GM19468 (cell line): ENCODE measurements at regions not wholly inside any gene's neighbourhood (a gene's known extent, or its start where the extent isn't known, plus 50 kb on each side); places are given as distances from the start of the nearest gene placed in this dataset.
"Not testable (repeated sequence)": the region's sequence is repeated elsewhere in the genome, so short reads cannot be mapped to it uniquely, and the experiment has no call there.

Experiments
- ATAC-seq: cut with Tn5 transposase; IDR thresholded peaks from one replicate; pipeline ENCODE4 v1.9.1; 2021; ENCODE audit warnings: mild to moderate bottlenecking, moderate library complexity, moderate number of reproducible peaks; ENCODE audit not compliant: unreplicated experiment; ENCODE audit errors: extremely low read depth

DNA sequence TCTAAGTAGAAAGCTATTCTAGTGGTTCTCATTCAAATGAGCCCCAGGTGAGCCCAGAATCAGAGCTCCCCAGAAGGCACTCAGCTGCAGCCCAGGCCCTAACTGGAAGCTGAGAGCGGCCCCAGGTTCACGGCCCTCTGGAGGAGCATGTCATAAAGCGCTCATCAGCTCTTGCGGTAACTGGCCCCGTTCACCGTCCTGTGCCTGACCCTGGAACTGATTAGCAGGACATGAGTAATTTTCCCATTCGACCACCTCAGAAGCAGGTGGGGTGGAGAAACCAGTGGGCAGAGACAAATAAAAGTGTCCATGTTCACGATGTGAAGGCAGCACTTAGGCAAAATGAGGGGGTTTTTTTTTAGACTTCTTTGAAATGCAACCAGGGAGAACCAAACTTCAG is 136.1 kb upstream of the LYZL2 start:
- ATAC-seq: no peak

DNA sequence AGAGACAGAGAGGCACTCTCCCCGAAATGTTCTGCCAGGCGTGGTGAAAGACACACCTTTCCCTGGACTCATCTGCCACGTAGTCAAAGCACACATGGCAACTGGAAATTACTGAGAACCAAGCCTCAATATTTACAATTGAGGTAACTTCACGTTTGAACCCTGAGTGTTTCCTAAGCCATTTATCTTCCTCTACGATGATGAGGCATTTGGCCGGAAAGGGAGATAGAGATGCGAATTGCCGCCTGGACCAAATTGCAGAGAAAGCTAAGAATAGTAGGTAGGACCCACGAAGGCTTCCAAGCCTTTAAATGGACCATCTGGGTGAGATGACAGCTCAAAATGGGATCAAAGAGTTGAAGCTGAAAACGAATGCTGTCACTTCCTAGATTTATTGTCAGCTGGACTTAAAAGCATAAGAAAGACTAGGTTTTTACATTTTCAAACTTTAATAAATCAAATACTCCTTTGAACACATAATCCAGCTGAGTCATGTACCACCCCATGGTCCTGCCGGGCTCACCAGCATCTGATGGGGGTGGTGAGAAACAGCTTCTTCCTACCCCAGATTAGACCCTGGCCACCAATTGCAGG is 135.6 kb upstream of the LYZL2 start:
- no peak for ATAC-seq

DNA sequence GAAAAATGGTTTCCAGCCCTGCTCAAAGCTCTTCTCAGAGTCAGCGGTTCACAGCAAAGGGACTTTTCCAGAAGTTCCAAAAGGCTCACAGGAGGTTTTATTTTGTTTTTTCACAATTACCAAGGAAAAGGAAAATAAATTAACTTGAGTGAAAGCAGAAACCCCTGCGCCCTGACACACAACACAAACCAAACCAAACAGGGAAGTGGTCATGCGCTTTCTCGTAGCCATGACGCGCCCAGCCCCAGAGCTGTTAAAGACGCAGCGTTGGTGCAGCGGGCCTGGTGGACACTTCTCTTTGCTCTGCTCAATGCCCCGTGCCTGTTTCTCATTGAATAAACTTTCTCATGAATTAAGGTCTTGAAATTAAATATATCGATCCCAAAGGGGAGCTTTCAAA is 134.4 kb upstream of the LYZL2 start:
- no peak for ATAC-seq

DNA sequence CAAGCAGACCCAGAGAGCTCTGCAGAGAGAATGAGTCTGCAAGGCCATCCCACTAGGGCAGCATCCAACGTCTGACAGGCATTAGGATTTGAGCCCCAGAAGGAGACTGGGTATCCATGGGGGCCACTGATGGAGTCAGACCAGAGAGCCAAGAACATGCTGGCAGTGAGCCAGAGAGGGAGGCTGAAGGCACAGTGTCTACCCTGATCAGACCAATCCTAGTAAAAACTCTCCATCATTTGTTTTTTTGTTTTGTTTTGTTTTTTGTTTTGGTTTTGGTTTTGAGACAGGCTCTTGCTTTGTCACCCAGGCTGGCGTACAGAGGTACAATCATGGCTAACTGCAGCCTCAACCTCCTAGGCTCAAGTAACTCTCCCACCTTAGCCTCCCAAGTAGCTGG is 133.1 kb upstream of the LYZL2 start:
- ATAC-seq: no peak

DNA sequence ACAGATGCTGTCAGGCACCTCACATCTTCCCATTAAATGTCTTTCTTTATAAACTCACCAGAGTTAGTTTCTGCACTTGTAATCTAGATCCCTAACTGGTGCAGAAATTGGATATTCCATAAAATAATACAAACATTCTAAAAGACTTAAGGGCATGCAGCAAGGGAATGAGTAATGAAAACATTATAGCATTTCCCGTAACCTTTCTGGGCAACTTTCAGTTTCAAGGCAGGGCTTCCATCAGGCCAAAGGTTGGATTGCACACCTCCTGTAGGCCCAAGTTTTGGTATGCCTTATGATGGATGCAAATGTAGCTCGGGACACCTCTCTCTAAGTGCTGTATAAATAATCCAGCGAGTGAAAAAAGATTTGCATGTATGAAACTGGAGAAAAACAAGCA is 129.9 kb upstream of the LYZL2 start:
- no peak for ATAC-seq

DNA sequence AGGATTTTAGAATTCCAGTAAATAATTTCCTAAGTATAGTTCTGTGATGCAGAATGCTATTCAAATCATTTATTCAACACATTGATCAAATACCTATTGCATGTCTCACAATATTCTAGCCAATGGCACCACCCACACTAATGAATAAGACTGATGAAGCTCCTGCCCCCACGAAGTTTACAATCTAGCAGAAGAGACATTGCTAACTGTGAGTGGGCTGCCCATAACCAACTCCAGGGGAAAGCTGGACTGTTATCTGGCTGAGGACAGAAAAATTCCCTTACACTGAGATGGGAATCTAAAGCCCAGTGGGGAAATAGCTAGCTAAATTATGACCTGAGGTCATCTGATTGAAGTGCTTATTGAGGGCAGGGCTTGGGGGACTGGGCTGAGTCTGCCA is 128.8 kb upstream of the LYZL2 start:
- ATAC-seq: no peak

DNA sequence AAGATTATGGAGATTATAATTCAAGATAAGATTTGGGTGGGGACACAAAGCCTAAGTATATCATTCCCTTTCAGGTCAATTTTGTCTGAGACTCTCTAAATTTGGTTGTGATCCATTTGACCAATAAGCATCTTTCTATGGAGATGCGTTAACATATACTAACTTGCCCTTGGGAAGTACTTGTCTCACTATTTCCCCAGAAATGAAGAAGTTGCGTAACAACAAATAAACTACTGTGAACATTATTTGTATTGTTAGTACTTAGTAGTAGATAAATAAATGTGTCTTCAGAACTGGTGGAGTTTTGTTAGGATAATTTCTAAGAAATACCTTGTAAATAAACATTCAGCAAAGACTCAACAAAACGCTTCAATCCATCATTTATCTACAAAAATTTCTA is 127.3 kb upstream of the LYZL2 start:
- no peak for ATAC-seq

DNA sequence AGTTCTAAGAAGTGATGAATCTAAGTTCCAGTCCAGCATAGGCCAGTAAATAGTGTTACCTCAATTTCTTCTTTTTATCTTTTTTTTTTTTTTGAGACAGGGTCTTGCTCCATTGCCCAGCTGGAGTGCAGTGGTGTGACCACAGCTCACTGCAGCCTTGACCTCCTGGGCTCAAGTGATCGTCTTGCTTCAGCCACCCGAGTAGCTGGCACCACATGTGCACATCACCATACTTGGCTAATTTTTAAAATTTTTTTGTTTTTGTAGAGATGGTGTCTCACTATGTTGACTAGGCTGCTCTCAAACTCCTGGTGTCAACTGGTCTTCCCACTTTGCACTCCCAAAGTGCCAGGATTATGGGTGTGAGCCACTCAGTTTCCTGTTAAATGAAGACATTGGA is 126.6 kb upstream of the LYZL2 start:
- no peak for ATAC-seq

DNA sequence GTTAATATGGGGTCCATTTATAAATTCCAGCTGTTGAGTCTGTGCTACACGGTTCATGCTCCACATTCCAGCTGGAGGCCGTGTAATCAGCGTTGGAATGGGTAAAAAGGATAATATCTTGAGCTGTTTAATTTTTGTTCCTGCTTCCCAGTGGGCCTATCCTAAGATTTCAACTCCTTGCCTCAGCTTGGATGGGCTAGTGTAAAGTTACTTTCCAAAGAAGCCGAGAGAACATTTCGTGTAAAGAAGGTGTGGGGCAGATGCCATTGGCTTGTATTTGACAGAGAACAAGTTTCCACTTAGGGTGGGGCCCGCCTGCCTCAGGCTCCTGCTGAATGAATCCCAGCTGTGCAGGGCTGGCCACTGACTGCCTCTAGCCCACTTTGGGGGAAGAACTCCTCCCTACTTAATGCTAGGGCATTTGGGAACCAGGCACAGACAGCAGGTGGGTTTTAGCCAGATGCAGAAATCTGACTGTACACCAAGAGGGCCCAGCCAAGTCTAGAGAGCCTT is 125.9 kb upstream of the LYZL2 start:
- no peak for ATAC-seq

DNA sequence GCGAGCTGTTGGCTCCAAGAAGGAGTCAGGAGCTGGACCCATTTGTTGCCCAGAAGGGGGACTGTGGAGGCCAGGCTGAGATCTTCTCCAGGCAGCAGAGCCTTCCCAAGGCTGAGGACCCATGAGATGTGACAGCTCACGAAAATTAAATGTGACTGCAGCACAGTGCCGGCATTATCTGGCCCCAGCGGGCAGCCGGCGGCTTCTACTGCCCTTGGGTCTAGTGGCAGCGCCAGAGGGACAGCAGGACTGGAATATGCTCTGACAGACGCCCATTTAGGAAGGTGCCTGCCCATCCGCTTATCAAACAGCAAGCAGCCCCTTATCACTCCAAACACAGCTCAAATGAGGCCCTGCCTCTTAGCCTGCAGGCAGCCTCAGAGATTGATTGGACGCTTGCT is 122.9 kb upstream of the LYZL2 start:
- no peak for ATAC-seq

DNA sequence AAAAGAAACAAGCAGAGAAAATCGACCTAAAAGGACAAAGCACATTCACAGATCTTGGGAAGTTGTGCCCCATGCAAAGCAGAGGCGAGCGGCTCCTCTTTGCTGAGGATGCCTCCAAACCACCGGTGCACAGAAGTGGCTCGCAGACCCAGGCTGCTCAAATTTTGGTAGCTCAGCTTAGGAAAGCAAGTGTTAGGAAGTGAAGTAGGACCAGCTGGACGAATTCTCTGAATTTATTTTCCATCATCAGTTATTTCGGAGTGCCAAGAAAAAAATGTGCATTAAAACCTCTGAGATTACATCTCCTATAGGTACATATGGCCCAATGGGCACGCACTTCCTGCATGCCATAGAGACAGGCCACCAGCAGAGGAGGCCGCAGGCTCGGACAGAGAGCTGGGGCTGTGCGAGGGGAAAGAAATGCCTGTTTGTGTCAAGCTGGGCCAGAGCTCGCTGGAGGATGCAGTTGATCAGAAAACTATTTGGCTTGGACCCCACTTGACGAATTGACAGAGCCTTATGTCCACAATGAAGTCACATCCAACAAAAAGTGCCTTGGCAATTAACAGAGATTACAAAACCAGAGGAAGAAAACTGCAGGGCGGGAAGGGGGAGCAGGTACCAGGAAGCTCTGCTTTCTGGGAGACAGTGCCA is 122.3 kb upstream of the LYZL2 start:
- no peak for ATAC-seq

DNA sequence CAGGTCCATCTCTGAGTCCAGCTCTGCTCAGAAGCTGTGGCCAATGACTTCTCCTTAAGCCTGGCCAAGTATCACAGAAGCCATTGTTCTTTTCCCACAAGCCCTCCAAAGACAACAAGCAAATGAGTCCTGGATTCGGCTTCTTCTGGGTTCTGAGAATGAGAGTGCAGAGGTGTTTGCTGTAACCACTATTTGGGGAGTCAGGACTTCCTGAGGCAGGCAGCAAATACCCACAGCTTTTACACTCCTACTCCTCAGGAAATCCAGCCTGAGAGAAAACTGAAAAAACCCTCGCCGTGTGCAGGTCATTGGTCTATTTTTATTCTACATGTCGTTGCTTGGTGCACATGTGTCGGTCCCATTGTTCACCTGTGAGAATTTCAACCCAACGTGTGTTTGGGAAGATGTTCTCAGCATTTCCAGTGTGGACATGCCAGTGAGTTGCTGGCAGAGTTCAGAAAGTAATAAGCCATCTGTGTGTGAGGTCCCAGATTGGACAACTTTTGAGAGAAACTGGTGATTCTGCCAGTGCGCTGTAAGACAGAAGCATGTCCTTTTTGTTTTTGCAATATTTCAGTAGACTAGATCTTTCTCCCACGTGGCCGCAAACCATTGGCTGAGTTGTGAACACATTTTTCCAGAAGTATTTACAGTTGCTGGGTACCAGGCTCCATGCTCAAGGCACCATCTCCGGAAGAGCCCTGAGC is 121.6 kb upstream of the LYZL2 start:
- no peak for ATAC-seq

DNA sequence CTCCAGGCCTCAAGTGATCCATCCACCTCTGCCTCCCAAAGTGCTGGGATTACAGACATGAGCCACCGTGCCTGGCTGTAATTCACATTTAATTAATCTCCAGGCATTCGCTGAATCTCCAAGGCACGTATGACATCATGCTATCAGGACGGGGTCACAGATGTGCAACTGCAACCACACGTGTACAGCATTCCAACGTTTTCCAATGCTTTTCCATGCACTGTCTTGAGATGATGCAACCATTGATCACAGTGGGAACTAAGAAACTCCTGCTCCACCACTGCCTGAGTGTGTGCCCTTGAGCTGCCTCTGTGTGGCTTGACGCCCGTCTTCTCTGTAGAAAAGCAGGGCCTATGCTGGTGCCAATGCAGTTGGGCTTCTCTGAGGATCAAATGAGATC is 119.8 kb upstream of the LYZL2 start:
- ATAC-seq: no peak

DNA sequence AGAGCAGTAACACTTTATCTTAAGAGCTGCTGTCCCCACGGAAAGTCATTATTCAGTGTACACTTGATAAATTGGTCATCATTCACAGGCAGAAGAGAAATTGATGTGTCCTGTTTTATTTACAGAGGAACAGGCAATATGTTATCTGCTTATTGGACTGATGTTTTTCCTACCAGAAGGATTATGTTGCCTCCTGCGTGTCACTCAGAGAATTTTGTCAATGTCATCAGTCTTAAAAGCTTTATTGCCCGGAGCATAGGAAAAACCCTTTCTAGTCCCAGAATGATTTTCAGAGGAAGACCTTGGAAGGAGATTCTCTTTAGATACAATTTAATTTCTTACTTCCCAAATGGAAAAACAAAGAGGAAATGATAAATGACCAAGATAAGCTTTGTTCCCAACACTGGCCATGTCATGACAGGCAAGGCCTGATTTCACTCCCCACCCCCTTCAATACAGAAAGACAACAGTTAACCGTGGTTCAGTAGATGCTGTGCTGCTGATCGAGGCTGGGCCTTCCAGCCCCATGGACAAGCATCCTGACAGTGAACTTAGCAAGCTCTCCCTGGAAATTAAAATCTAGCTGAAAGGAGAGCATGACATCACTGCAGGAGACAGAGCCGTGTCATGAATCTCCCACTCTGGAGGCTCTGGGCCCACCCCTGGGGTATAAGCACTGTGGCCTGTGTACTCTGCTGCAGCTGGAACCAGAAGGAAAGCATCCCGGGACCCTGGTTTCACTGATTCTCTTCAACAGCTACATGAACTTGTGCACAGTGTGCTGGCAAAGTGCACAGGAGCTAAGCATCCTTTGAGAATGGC is 118.8 kb upstream of the LYZL2 start:
- no peak for ATAC-seq

DNA sequence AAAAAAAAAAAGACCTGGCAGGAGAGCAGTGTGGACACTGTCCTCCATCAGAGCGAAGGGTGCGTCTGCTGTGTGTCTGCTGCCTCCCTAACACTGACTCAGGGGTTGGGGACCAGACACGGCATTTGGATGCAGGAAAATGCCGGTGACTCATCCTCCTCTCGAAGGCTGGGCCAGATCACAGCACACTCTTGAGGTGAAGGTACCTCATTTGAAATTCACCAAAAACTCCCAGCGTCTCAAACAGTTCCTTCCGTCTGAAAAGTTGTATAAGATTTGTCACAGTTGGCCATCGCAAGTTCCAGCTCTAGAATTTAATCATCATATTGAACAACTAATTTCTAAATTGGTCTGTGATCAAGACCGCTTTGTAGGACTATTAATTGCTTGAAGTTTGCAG is 118.1 kb upstream of the LYZL2 start:
- no peak for ATAC-seq

DNA sequence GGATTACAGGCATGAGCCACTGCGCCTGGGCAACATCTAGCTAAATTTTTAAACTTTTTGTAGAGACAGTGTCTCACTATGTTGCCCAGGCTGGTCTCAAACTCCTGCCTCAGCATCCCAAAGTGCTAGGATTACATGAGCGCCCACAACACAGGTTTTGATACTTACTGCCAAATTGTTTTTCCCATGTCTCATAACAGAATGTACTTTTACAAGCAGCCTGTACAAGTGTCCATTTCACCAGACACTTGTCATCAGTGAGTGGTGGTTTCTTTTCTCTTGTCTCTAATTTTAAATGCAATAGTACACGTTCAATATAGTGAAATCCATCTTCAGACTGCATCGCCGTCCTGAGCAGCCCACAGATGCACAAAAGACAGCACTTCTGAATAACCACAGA is 116.4 kb upstream of the LYZL2 start:
- ATAC-seq: no peak

DNA sequence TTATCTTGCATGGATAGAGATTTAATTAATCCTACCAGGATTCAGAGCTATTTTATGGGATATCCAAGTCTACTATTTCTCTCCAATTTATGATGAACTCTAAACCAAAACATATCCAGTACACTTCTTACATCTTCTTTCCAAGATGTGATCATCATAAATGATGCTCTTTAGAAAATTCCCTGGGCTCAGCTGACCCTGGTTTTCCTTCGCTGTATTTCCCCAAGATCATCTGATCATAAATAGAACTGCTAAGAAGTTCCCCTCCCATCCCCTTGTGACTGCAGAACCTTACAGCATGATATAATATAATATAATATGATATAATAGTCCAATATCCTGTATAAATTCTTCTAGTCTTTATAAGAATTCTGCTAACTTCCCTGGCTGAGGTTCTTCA is 114.6 kb upstream of the LYZL2 start:
- no peak for ATAC-seq

DNA sequence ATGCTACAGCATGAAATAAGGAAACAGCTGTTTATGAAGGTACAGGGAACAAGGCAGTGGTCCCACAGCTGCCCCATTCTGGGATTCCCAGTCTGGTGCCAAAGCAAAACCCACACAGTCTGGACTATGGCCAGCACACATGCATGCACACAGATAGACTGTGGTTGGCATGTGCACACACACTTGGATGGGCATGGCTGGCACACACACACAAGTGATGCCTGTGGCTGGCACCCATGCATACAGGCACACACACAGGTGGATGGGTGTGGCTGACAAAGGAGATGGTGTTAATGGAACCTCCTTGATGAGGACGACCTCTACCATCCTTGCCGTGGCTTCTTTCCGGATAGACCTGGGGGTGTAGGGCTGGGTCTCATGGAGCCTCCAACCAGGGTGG is 114.0 kb upstream of the LYZL2 start:
- no peak for ATAC-seq

DNA sequence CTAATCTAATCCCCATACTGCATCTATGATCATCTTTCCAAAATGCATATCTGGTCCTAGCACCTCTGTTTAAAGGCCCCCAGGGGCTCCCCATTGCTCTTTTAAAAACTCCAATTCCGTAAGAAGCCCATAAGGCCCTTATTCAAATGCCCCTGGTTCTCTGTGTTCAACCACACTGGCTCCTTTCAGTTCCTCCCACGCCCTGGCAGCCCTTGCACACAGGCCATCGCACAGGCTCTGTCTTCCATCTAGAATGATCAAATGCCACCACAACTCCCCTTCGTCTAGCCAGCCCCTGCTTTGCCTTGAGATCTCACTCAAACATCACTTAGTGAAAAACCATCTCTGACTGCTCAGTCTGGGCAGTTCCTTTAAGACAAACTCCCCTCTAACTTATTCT is 112.9 kb upstream of the LYZL2 start:
- ATAC-seq: peak; percentile 80

DNA sequence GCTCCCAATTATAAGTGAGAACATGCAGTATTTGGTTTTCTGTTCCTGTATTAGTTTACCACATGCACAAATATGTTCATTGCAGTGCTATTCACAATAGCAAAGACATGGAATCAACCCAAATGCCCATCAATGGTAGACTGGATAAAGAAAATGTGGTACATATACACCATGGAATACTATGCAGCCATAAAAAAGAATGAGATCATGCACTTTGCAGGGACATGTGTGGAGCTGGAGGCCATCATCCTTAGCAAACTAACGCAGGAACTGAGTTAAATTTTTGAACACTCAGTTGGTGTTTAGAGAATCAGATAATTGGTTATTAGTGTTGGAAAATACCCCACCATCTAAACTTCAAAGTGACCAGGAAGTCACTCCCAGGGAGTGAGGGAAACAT is 111.2 kb upstream of the LYZL2 start:
- not testable (repeated sequence) for ATAC-seq

DNA sequence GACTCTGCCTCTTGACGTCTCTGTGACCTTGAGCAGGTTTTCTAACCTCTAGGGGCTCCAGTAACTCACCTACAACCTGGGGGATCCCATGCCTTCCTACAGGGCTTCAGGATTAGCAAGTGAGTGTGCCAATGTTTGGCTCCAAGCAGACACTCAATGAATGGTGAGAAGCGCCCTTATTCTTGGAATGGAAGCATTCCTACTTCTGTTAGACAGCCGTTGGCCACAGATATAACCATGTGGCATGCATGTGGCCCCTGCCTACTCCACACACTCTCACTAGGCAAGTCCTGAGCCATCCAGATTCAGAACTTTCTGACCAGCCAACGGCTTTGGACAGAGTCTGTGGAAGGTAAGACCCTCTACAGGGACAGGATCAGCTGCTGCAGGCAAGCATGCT is 108.9 kb upstream of the LYZL2 start:
- no peak for ATAC-seq
